GM18868 (cell line): ENCODE measurements at regions not wholly inside any gene's neighbourhood (a gene's known extent, or its start where the extent isn't known, plus 50 kb on each side); places are given as distances from the start of the nearest gene placed in this dataset.
A peak's percentile ranks its signal among the peaks of the same experiment; 100 is the strongest.

Source experiments
- ATAC-seq: cut with Tn5 transposase; IDR thresholded peaks from one replicate; pipeline ENCODE4 v1.9.1; 2021; ENCODE audit warnings: mild to moderate bottlenecking, moderate library complexity; ENCODE audit not compliant: unreplicated experiment

GRCh38 chr14:22088614-22089342, 415.2 kb upstream of the OR4E1 start:
- no peak for ATAC-seq

DNA sequence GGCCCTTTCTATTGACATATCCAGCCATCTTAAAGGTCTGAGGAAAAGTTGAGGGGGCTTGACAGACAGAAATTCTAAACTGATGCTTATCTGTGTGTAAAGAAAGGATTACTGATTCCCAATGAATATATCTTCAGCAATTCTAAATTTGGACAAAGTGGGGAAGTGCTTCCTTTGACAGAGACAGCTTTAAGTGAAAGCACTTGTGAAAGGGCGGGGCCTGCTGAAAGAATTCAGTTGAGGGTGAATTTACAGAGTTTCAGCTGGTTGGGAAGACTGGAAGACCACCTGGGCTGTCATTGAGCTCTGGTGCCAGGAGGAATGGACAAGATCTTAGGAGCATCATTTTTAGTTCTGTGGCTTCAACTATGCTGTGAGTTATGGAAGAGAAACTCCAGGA, 412.5 kb upstream of the OR4E1 start:
- ATAC-seq: no peak

DNA sequence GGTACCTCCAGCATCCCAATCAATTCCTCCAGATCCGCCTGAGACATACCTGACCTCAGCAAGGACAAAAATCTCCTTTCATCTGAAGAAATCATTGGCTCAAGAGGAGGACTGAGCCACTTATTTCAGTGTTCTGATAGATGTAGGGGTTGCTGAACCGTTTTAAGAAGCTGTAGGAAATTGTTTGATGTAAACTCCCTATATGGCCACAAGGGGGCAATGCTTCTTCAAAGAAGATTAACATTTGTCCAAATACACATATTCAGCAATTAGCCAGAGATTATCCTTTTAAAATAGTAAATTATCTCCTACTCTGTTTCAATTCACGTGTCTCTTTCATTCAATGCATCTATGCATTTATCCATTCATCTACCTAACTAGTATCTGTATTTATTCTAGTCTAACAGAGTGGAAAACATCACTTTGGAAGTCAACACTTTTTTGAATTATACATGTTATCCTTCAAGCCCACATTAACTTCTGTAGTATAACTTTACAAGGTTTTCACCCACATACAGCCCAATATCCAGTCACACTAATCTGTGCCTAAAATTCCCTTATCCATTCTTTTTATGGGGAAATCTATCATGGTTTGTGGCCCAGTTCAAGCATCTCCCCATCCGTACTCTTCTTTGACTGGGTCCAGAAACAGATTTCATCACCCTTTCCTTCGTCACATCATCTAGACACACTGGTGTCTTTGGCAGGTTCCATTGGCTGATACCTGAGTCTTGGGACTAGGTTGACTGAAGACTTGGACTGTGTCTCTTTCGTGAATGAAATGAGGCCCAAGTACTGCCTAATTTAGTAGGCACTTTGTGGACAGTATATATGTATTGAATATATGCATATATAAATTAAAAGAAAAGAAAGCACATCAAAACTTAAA, 411.0 kb upstream of the OR4E1 start:
- ATAC-seq: peak; percentile 63

GRCh38 chr14:22081337-22081736, 407.7 kb upstream of the OR4E1 start:
- no peak for ATAC-seq

- ATAC-seq: no peak
Measured at GRCh38 chr14:22079766-22080165, 406.1 kb upstream of the OR4E1 start.

DNA sequence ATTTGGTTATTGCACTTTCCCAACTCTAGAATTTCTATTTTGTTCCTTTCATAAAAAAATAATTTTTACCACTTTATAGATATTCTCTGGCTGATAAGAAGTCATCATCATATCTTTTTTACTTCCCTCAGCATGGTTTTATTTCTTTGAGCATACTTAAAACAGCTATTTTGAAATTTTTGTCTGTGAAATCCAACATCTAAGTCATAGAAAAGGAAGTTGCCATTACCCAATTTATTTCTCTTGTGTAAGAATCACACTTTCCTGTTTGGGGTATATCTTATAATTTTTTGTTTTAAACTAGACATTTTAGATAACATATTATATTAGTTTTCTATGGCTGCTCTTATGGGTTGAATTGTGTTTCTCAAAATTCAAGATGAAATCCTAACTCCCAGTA, 400.2 kb upstream of the OR4E1 start:
- ATAC-seq: no peak

- ATAC-seq: peak; percentile 91
Measured at GRCh38 chr14:22071006-22071405, 397.4 kb upstream of the OR4E1 start.

GRCh38 chr14:22070119-22070982, 396.7 kb upstream of the OR4E1 start:
- ATAC-seq: peak; percentile 64

DNA sequence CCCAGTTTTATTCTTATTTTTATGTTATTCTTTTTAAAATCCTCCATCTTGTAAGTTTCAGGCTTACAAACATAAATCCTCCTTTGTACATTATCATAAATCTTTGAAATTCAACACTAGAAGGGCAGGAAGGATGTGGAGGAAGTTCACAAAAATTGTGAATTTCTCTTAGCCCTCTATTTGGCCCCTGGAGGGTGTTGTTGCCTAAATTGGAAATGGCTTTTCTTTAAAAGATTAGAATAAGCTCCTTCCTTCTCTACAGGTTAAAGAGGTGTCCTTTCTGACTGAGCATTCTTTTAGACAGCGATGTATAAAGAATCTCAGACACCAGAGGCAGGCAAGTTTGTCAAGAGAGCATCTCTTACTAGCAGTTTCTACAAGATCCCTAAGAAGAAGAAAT, 391.7 kb upstream of the OR4E1 start:
- no peak for ATAC-seq

DNA sequence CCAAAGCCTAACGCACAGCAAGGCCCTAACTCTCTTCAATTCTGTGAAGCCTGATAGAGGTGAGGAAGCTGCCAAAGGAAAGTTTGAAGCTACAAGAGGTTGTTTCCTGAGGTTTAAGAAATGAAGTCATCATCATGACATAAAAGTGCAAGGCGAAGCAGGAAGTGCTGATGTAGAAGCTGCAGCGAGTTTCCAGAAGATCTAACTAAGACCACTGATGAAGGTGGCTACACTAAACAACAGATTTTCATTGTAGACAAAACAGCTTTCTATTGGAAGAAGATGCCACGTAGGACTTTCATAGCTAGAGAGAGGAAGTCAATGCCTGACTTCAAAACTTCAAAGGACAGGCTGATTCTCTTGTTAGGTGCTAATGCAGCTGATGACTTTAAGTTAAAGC, 385.6 kb upstream of the OR4E1 start:
- ATAC-seq: no peak

DNA sequence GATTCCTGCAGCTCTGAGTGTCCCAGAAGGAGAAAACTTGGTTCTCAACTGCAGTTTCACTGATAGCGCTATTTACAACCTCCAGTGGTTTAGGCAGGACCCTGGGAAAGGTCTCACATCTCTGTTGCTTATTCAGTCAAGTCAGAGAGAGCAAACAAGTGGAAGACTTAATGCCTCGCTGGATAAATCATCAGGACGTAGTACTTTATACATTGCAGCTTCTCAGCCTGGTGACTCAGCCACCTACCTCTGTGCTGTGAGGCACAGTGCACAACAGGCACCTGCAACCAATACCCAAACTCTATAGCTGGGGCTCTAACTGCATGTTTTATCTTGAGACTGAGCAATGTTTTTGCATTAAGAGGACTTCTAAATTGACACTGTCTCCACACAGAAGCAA, 379.2 kb upstream of the OR4E1 start:
- ATAC-seq: no peak

GRCh38 chr14:22047115-22047514, 373.5 kb upstream of the OR4E1 start:
- peak; percentile 84 for ATAC-seq

DNA sequence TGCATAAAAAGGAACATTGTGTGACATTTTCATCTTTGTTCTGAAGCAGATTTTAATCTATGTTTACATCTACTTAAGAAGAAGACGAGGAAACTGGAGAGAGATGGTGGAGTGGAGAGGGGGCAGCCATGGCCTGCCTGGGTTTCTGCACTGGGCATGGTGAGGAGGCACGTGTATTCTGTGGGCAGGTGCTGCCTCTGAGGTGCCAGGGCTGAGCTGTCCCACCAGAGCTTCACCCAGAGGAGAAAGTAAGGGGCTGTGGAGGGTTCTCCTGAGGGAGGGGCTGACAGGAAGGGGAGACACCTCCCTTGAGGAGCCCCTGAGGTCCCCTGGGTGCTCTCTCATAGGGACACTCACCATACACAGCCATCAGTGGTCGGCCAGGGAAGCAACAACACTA, 372.4 kb upstream of the OR4E1 start:
- ATAC-seq: no peak

GRCh38 chr14:22044193-22044592, 370.6 kb upstream of the OR4E1 start:
- ATAC-seq: no peak

GRCh38 chr14:22040781-22041125, 367.1 kb upstream of the OR4E1 start:
- ATAC-seq: no peak

DNA sequence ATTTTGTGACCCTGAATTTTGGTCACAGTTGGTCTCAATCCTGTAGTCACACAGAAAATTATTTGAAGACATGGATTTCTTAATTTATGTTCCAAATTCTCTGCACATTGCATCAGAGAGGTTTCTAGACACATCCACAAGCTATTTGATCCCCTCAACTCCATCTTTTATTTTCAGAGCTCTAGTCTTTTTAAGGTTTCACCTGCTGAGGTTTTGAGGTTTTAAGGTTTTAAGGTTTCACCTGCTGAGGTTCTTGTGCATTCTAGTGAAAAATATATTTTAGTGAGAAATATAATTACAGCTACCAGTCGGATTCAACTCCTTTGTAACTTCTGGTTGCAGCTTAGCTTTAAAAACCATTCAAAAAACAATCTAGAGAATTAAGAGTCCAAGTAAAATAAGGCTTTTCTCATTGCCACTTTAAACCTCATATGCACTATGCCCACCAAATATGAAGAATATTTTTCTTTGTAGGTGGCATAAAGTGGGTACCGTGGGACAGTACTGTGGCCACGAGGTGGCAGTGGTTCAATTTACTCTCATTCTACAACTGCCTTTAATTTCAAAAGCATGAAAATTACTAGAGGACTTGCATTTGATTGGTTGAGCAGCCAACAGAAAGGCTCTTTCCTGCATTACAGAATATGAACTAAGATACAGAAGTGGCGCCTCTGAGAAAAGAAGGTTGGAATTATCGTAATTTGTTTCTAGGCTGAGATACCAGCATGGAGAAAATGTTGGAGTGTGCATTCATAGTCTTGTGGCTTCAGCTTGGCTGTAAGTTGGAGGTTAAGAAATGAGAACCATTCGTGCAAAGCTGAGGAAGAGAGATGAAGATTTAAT, 366.5 kb upstream of the OR4E1 start:
- peak; percentile 50 for ATAC-seq

DNA sequence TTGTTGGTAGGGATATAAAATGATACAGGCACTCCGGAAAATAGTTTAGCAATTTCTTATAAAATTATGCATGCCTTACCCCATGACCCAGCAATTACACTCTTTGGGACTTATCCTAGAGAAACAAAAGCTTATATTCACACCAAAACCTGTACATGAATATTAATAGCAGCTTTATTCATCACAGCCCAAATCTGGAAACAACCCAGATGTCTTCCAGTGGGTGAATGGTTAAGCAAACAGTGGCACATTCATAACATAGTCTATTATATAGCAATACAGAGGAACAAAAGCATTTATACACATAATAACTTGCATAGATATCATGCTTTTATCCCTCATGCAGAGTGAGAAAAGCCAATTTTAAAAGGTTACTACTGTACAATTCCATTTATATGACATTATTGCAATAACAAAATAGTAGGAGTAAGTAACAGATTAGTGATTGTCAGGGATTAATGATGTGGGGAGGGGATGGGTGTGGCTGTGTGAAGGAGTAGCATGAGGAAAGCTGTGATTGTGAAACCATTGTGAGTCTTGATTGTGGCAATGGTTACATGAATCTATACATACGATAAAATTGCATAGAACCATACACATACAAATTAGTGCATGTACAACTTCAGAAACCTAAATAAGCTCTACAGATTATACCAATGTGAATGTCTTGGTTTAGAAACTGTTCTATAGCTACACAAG, 363.1 kb upstream of the OR4E1 start:
- ATAC-seq: no peak

GRCh38 chr14:22026527-22026926, 352.9 kb upstream of the OR4E1 start:
- ATAC-seq: no peak

DNA sequence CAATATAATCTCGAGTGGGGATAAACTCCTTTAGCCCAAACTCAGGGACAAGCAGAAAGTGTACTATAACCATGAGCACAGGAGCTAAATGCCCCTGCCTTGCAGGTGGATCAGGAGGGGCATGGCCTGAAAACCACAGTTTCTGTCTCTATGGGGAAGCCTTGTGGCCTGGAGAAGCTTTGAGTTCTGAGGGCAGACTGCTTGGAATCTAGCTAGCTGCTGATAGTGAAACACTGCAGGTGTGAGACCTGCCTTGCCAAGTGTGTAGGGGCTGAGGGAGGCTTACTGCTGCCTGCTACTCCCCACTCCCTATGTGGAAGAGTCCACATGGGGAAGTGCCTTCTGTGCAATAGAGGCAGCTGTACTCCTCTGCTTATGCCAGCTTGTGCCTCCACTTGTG, 352.3 kb upstream of the OR4E1 start:
- no peak for ATAC-seq

DNA sequence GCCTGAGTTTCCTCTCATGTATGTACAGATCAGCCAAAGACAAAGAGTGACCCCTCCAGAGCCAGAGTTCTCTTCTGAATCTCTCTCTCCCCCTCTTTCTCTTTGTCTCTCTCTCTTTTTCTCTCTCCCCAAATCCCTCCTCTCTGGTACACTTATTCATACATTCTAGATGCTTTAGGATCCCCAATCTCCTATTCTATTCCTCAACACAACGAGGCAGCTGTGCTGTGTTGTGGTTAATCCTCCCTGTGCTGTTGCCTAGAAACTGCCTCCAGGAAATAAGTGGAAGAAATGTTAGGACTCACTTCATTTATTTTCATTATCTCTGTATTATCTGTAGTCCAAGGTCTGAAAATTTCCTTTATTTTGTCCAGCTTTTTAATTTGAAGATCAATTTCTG, 350.5 kb upstream of the OR4E1 start:
- ATAC-seq: no peak
